ENCODE measurements at regions not wholly inside any gene's neighbourhood (a gene's known extent, or its start where the extent isn't known, plus 50 kb on each side); places are given as distances from the start of the nearest gene placed in this dataset.
"Not testable (repeated sequence)": the region's sequence is repeated elsewhere in the genome, so short reads cannot be mapped to it uniquely, and the experiment has no call there.

DNA sequence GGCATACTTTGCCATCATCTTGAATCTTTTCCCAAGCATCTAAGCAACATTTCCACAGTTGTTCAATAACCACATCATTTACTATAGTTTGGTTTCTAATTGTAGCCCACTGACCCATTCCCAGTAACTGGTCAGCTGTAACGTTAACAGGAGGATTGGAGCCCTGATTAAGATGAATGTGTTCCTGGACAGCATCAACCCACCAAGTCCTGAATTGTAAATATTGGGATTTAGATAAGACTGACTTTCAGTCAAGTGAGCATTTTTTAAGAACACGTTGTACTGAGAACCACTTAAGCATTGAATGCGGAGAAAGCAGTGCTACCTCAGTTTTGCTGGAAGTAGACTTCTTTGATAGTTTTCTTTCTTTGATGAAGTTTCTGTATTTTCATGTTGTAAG is 53.3 kb upstream of the ARL4D start:
- not testable (repeated sequence) for DNase-seq

DNA sequence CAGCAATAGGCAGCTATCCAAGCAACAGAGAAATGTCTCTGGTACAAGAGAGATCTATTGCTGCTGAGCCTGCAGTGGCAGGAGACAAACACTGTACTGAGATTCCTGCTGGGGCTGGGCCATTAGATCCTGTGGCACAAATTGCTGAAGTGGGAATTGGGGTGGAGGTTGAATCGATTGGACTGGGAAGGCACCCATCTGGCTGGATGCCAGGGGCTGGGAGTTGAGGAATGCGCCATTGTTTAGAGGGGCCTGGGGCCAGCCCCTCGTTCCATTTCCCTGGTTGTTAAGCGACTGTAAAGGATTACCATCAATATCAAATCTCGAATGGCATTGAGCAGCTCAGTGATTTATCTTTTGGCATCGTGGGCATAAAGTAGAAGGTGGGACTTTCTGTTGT is 54.1 kb upstream of the ARL4D start:
- no peak for DNase-seq

DNA sequence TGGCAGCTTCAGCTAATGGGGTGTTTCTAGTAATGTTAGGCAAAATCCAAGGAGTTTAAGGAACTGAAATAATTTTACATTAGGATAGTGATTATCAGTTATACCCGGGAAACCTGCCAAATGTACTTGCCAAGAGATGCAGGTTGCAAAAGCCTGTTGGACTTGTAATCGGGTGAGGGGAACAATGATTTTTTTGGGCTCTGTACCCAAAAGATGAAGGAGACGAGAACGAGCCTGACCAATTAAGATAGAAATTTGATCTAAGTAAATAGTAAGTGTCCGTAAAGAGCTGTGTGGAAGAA is 56.3 kb upstream of the ARL4D start:
- DNase-seq: no peak

DNA sequence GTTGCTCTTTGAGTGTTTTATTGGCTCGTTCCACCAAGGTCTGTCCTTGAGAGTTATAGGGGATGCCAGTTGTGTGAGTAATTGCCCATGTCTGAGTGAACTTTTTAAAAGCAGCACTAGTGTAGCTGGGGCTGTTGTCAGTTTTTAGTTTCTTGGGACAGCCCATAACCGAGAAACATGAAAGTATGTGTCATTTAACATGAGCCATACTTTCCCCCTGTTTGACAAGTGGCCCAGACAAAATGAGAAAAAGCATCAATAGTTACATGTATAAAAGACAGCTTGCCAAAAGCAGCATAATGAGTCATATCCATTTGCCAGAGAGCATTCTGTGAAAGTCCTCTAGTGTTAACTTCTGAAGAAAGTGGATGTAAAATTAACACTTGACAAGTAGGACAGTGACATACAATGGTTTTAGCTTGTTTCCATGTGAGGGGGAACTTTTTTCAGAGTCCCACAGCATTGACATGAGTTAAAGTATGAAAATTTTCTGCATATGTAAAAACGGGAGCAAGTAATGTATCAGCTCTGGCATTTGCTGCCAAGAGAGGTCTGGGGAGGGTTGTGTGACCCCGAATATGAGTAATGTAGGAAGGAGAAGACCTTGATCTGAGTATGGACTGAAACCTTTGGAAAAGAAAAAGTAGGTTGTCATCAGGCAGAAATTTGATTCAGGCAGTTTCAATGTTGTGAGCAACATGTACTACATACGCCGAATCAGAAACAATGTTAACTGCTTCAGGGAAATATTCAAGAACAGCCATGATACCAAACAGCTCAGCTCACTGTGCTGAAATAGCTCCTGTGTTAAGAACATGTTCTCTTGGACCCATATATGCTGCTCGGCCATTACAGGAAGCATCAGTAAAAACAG is 56.8 kb upstream of the ARL4D start:
- no peak for DNase-seq

DNA sequence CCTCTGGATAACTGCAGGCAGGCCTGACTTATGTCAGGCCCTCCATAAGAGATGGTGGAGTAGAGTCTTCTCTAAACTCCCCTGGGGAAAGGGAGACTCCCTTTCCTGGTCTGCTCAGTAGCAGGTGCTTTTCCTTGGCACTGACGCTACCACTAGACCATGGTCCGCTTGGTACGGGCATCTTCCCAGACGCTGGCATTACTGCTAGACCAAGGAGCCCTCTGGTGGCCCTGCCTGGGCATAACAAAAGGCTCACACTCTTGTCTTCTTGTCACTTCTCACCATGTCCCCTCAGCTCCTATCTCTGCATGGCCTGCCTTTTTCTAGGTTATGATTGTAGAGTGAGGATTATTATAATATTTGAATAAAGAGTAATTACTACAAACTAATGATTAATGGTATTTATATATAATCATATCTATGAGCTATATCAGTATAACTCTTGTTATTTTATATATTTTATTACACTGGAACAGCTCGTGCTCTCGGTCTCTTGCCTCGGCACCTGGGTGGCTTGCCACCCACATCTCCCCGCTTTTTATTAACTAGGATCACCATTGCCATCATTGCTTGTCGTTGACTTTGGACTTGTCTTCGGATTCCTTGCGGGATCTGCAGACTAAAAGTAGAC is 59.8 kb upstream of the ARL4D start:
- peak; percentile 51 for DNase-seq

DNA sequence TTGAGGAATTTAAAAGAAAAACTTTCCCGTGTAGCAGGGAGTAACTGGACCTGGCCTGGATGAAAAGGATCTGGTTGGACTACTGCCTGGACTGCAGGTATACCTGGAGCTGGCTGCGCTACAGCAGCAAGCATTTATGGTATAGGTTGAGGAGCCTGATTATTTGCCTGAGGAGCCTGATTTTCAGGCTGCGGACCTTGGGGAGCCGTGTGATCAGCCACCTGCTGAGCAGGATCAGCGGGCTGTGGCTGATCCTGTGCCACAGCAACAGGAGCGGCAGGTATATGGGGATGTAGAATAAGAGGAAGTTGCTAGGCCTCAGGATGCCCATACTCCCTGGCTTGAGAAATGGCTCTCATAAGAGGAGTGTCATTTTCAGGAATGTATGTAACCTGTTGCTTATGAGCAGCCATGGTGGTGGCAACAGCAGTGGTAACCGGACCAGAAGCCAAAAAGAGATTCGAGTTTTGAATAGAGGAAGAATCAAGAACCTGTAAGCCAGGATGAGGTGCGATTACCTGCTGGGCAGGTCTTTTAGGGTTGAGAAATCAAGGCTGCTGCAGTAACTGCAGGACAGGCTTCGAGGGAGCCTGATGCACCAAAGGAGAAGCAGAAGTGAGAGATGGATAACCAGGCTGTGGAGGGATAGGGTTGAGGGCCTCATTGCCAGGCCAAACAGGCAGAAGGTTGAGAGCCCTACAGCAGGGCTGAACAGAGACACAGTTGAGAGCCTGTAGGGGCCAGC is 60.9 kb upstream of the ARL4D start:
- DNase-seq: no peak

DNA sequence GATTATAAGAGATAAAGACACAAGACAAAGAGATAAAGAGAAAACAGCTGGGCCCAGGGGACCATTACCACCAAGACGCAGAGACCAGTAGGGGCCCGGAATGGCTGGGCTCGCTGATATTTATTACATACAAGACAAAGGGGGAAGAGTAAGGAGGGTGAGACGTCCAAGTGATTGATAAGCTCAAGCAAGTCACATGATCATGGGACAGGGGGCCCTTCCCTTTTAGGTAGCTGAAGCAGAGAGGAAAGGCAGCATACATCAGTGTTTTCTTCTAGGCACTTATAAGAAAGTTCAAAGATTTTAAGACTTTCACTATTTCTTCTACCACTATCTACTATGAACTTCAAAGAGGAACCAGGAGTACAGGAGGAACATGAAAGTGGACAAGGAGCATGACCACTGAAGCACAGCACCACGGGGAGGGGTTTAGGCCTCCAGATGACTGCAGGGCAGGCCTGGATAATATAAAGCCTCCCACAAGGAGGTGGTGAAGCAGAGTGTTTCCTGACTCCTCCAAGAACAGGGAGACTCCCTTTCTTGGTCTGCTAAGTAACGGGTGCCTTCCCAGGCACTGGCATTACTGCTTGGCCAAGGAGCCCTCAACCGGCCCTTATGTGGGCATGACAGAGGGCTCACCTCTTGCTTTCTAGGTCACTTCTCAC is 63.9 kb upstream of the ARL4D start:
- no peak for DNase-seq

DNA sequence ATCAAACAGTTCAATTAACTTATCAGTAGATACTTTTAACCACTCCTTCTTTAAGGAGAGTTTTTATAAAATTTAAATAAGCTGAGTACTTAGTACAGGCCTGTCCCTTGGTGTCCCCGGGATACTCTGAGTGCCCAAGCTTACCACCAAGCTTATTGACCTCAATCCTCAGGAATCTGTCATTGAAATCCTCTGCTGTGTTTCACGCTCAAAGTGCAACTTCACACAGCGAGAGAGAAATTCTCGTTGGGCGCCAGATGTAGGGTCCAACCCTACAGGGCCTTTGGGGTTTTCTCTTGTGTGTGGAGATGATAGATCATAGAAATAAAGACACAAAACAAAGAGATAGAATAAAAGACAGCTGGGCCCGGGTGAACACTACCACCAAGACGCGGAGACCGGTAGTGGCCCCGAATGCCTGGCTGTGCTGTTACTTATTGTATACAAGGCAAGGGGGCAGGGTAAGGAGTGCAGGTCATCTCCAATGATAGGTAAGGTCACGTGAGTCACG is 65.3 kb upstream of the ARL4D start:
- no peak for DNase-seq

DNA sequence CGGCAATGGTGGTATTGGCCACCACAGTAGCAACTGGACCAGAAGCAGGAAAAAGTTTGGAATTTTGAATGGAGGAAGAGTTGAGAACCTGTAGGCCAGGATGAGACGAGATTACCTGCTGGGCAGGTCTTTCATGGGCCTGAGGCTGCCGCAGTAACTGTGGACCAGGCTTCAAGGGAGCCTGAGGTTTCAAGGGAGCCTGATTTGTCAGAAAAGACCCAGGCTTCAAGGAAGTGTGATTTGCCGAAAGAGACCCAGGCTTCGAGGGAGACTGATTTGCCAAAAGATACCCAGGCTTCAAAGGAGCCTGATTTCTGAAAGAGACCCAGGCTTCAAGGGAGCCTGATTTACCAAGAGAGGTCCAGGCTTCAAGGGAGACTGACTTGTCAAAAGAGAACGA is 66.6 kb upstream of the ARL4D start:
- no peak for DNase-seq

DNA sequence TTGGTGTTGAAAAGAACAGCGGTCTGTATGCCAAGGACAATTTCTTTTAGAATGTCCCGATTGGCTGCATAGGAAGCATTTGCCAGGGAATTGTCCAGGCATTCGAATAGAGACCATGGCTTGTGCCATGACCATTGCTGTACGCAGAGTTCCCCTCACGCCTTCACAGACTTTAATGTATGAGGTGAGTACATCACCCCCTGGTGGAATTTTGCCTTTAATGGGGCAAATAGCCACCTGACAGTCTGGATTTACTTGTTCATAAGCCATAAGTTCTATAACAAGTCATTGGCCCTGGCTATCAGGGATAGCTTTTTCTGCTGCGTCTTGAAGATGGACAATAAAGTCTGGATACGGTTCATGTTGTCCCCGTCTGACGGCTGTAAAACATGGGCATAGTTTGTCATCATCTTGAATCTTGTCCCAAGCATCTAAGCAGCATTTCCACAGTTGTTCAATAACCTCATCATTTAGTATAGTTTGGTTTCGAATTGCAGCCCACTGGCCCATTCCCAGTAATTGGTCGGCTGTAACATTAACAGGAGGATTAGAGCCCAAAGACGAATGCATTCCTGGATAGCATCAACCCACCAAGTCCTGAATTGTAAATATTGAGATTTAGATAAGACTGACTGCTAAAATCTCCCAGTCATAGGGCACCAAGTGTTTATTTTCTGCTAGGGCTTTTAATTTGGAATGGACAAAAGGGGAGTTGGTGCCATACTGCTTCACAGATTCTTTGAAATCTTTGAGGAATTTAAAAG is 67.7 kb upstream of the ARL4D start:
- no peak for DNase-seq

DNA sequence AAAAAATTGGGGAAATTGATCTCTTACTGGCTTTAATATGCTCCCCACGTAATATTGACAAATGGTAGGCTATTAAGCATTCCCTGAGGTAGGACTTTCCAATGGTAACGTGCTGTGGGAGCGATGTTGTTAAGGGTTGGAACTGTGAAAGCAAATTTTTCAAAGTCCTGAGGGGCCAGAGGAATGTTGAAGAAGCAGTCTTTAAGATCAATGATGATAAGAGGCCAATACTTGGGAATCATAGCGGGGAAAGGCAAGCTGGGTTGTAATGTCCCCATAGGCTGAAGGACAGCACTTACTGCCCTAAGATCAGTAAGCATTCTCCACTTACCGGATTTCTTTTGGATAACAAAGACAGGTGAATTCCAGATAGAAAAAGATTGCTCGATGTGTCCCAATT is 69.6 kb upstream of the ARL4D start:
- no peak for DNase-seq

DNA sequence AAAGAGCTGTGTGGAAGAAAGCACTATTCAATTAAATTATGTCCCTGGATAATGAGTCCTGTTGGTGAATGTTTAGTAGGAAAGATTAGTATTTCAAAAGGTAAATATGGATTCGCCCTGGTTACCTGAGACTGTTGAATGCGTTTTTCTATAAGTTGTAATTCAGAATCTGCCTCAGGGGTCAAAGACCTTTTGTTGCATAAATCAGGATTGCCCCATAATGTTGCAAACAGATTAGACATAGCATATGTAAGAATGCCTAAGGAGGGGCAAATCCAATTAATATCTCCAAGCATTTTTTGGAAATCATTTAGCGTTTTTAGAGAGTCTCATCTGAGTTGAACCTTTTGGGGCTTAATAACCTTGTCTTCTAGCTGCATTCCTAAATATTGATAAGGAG is 70.1 kb upstream of the ARL4D start:
- no peak for DNase-seq

DNA sequence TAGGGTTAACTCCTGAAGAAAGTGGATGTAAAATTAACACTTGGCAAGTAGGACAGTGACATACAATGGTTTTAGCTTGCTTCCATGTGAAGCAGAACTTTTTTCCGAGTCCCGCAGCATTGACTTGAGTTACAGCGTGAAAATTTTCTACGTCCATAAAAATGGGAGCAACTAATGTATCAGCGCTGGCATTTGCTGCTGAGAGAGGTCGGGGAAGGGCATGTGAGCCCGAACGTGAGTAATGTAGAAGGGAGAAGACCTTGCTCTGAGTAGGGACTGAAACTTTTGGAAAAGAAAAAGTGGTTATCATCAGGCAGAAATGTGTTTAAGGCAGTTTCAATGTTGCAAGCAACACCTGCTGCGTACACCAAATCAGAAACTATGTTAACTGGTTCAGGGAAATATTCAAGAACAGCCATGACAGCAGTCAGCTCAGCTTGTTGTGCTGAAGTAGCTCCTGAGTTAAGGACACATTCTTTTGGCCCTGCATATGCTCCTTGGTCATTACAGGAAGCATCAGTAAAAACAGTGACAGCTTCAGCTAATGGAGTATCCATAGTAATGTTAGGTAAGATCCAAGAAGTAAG is 70.9 kb upstream of the ARL4D start:
- no peak for DNase-seq

DNA sequence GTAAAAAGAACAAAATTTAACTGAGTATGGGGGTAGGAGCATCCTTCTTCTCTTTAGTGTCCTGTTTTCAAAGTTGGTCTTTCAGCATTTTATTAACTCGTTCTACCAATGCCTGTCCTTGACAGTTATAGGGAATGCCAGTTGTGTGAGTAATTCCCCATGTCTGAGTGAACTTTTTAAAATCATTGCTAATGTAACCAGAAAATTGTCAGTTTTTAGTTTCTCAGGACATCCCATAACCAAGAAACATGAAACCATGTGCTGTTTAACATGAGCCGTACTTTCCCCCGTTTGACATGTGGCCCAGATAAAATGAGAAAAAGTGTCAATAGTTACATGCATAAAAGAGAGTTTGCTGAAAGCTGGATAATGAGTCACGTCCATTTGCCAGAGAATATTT is 71.4 kb upstream of the ARL4D start:
- DNase-seq: no peak

DNA sequence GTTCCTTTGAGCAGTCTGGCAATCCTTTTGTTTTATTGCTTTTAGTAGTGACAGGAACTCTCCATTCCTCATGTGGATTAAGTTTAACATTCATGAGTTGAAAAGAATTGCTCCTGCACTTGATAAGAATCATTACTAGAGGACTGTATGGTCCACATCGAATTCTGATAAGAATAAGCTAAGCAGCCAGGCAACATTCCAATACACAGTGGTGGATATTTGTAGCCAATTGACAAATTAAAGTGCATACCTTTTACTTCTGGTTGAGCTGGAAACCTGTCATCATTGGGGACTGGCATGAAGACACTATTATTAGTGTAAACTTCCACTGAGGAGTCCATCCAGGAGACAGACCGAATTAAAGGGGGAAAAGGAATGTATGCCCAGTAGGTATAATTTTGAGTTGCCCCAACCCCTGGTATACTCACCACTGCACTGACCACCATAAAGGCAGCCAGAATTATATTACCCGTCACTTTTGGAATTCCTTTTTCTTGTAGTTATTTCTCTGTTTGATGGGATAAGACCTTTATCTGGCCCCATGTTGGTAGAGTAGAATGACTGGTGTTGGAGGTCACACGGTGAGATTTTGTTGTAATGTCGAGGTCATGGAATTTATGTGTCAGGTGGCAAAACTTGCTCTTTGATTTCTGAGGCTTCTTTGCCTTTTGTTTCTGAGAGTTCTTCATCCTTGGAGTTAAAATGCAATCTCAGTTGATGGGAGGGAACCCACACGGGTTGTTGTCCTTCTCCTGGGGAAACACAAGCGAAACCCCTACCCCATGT is 72.1 kb upstream of the ARL4D start:
- no peak for DNase-seq

DNA sequence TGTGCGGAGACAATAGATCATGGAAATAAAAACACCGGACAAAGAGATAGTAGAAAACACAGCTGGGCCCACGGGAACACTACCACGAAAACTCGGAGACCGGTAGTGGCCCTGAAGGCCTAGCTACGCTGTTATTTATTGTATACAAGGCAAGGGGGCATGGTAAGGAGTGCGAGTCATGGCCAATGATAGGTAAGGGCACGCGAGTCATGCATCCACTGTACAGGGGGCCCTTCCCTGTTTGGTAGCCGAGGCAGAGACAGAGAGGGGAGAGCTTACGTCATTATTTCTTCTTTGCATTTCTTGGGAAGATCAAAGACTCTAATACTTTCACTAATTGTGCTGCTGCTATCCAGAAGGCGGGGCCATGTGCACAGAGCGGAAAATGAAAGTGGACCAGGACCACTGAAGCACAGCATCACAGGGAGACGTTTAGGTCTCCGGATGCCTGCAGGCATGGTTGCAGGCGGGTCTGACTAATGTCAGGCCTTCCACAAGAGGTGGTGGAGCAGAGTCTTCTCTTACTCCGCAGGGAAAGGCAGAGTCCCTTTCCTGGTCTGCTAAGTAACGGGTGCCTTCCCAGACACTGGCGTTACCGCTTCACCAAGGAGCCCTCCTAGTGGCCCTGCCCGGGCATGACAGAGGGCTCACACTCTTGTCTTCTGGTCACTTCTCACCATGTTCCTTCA is 74.4 kb upstream of the ARL4D start:
- no peak for DNase-seq

DNA sequence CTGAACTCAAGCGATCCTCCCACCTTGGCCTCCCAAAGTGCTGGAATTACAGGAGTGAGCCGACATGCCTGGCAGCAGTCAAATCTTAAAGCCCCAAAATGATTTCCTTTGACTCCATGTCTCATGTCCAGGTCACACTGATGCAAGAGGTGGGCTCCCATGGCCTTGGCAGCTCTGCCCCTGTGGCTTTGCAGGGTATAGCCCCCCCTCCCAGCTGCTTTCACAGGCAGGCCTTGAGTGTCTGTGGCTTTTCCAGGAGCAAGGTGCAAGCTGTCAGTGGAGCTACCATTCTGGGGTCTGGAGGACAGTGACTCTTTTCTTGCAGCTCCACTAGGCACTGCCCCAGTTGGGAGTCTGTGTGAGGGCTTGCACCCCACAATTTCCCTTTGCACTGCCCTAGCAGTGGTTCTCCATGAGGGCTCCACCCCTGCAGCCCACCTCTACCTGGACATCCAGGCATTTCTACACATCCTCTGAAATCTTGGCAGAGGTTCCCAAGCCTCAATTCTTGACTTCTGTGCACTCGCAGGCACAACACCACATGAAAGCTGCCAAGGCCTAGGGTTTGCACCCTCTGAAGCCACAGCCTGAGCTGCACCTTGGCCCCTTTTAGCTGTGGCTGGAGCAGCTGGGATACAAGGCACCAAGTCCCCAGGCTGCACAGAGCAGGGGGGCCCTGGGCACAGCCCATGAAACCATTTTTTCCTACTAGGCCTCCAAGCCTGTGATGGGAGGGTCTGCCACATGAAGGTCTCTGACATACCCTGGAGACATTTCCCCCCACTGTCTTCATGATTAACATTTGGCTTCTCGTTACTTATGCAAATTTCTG is 79.3 kb upstream of the ARL4D start:
- no peak for DNase-seq

DNA sequence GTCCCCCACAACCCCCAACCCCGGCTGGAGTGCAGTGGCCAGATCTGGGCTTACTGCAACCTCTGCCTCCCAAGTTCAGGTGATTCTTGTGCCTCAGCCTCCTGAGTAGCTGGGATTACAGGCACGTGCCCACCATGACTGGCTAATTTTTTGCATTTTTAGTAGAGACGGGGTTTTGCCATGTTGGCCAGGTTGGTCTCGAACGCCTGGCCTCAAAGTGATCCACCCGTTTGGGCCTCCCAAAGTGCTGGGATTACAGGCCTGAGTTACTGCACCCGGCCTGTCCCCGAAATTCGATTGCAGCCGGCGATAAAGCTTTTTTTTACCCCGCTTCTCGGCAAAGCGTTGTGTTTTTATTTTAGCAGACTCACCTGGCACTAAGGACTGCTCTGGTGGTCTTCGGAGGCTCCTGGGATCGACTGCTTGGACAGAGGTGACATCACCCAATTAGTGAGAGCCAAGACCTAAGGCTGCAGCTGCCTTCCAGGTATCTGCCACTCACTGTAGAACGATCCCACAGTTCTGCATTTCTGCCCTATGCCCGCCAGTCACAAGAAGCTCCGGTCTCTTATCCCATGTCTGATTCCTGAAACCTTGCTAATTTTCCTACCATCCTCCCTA is 82.2 kb upstream of the ARL4D start:
- no peak for DNase-seq

DNA sequence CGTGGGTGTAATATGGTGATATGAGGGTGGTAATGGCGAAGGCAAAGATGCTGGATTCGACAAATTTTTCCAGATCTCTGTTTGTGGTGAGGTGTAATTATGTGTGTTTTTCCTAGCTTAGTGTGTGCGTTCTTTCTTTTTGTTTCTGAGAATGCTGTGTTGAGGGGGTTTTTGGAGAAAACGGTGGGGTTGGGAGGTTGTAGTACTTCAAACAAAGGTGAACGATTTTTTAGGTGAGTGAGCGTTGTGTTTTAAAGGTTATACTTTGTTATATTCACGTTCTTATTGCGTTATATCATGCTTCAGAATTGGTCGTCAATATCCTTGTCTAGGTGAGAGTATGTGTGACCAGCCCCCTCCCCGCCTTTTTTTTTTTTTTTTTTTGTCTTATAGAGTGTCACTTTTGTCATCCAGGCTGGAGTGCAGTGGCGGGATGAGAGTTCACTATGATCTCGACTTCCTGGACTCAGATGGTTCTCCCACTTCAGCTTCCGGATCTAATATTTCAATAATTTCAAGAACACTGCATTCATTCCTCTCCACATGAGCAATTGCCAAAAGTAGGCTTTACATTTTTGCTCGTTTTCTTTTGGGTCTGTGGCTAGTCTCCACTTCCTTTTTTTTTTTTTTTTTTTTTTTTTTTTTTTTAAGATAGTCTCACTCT is 82.2 kb upstream of the RNU2-1 start:
- no peak for DNase-seq
